Sigmoid colon (tissue), 6 donors: ENCODE measurements at regions not wholly inside any gene's neighbourhood (a gene's known extent, or its start where the extent isn't known, plus 50 kb on each side); places are given as distances from the start of the nearest gene placed in this dataset.

ENCODE experiments used
- DNase-seq: peaks from one replicate; pipeline ENCODE4 v3.0.0-alpha.2; 2019
- H3K27ac ChIP-seq, 4 donors: fragments of 200-600 bp; sonication (generic); one replicate each; pipeline ENCODE4 v1.5.1; 2016 to 2019; ENCODE audit warnings: mild to moderate bottlenecking in 1 of 4
- H3K27me3 ChIP-seq, 3 donors: fragments of 200-600 bp; sonication (generic); one replicate each; pipeline ENCODE4 v1.5.1; 2019; ENCODE audit warnings: mild to moderate bottlenecking in 1 of 3
- H3K36me3 ChIP-seq, 4 donors: fragments of 200-600 bp; sonication (generic); one replicate each; pipeline ENCODE4 v1.5.1; 2016 to 2019
- H3K4me1 ChIP-seq, 4 donors: fragments of 200-600 bp; sonication (generic); one replicate each; pipeline ENCODE4 v1.5.1; 2017 to 2019
- H3K4me3 ChIP-seq, 4 donors: fragments of 200-600 bp; sonication (generic); one replicate each; pipeline ENCODE4 v1.5.1; 2017 to 2019; ENCODE audit warnings: mild to moderate bottlenecking in 2 of 4, moderate library complexity in 1 of 4
- H3K9me3 ChIP-seq, 4 donors: fragments of 200-600 bp in 3 of 4; sonication (generic) in 3 of 4; one replicate each; pipeline versions ENCODE4 v1.5.1 to v1.6.1; 2013 to 2019
- CTCF ChIP-seq, 4 experiments: fragments of 450-650 bp in 3 of 4; fragments of 200-600 bp in 1 of 4; IDR thresholded peaks; one replicate each; pipeline ENCODE4 v1.5.1; 2016 to 2019; ENCODE audit warnings: antibody characterized with exemption in 4 of 4, mild to moderate bottlenecking in 3 of 4, moderate library complexity in 2 of 4
- EP300 ChIP-seq, 4 donors: sonication (generic); formaldehyde crosslinking; IDR thresholded peaks; one replicate each; pipeline ENCODE4 v1.6.1; 2017; ENCODE audit warnings: antibody characterized with exemption in 4 of 4
- POLR2A ChIP-seq, 2 donors: fragments of 450-650 bp; IDR thresholded peaks; one replicate each; pipeline ENCODE4 v1.6.1; 2016; ENCODE audit warnings: antibody characterized with exemption in 2 of 2, mild to moderate bottlenecking in 2 of 2, moderate library complexity in 2 of 2
- POLR2AphosphoS5 ChIP-seq, 4 donors: sonication (generic); formaldehyde crosslinking; IDR thresholded peaks; one replicate each; pipeline ENCODE4 v1.6.1; 2017; ENCODE audit warnings: antibody characterized with exemption in 4 of 4
- WGBS, 2 donors: extraction: QIAGEN DNeasy Blood & Tissue Kit; methylation state at CpG; one replicate each; pipeline ENCODE4 v1.1.7; 2013; 5-methylcytosine and 5-hydroxymethylcytosine counted together
- intact Hi-C: fragments of 100-400 bp; cut with DNase I; formaldehyde crosslinking; loops from one replicate; pipeline ENCODE4 v1.15.1; 2023
- donor health status: healthy with polysubstance abuse.
- donor health status: healthy.

GRCh38 chr2:129438501-129439057 is 540.9 kb upstream of the RAB6C start:
- peaks cover 0 to 5% (median 0%) of the 10 kb centered on the region in 4 donors for H3K4me1 ChIP-seq
- no peak overlapping the region for H3K4me3 ChIP-seq
- no peak for TF ChIP-seq CTCF (IDR thresholded peaks at IDR 0.05)
- no peak for TF ChIP-seq POLR2A (IDR thresholded peaks at IDR 0.05)
- TF ChIP-seq POLR2AphosphoS5 (IDR thresholded peaks at IDR 0.05) = no peak
- no peak for TF ChIP-seq EP300 (IDR thresholded peaks at IDR 0.05)
- intact Hi-C loops = no loop called here
- H3K27ac ChIP-seq = no peak overlapping the region
- DNase-seq = no peak
- H3K27me3 ChIP-seq = no peaks in the 10 kb centered on the region
- H3K9me3 ChIP-seq = no peaks in the 10 kb centered on the region
- WGBS, 2 donors = 85 to 88% methylated on average over 13 of the region's 13 CpGs
- H3K36me3 ChIP-seq = no peaks in the 10 kb centered on the region

GRCh38 chr2:129439406-129440302 is 539.8 kb upstream of the RAB6C start:
- Histone ChIP-seq H3K4me1 (peaks cover 0 to 5% (median 0%) of the 10 kb centered on the region in 4 donors), H3K9me3 (no peaks in the 10 kb centered on the region), H3K4me3 (no peak overlapping the region), H3K27ac (no peak overlapping the region), H3K36me3 (no peaks in the 10 kb centered on the region), H3K27me3 (no peaks in the 10 kb centered on the region)
- DNase-seq = no peak
- intact Hi-C loops = no loop called here
- TF ChIP-seq EP300 (IDR thresholded peaks at IDR 0.05) = no peak
- TF ChIP-seq POLR2A (IDR thresholded peaks at IDR 0.05) = no peak
- TF ChIP-seq POLR2AphosphoS5 (IDR thresholded peaks at IDR 0.05) = no peak
- no peak for TF ChIP-seq CTCF (IDR thresholded peaks at IDR 0.05)
- 75 to 81% methylated on average over 13 of the region's 13 CpGs for WGBS, 2 donors

GRCh38 chr2:129441610-129442009 is 537.9 kb upstream of the RAB6C start:
- H3K36me3 ChIP-seq = no peaks in the 10 kb centered on the region
- no peaks in the 10 kb centered on the region for H3K9me3 ChIP-seq
- peaks cover 0 to 5% (median 0%) of the 10 kb centered on the region in 4 donors for H3K4me1 ChIP-seq
- no peaks in the 10 kb centered on the region for H3K27me3 ChIP-seq
- no peak overlapping the region for H3K27ac ChIP-seq
- TF ChIP-seq CTCF (IDR thresholded peaks at IDR 0.05) (no peak), POLR2A (IDR thresholded peaks at IDR 0.05) (no peak), POLR2AphosphoS5 (IDR thresholded peaks at IDR 0.05) (no peak), EP300 (IDR thresholded peaks at IDR 0.05) (no peak)
- no peak for DNase-seq
- H3K4me3 ChIP-seq = no peak overlapping the region
- intact Hi-C loops = no loop called here

- no peaks in the 10 kb centered on the region for H3K27me3 ChIP-seq
- 60 to 75% methylated on average over 5 of the region's 5 CpGs for WGBS, 2 donors
- H3K4me1 ChIP-seq = no peaks in the 10 kb centered on the region
- no peak for TF ChIP-seq CTCF (IDR thresholded peaks at IDR 0.05)
- no peak for TF ChIP-seq POLR2AphosphoS5 (IDR thresholded peaks at IDR 0.05)
- TF ChIP-seq EP300 (IDR thresholded peaks at IDR 0.05) = no peak
- TF ChIP-seq POLR2A (IDR thresholded peaks at IDR 0.05) = no peak
- H3K4me3 ChIP-seq = no peak overlapping the region
- H3K36me3 ChIP-seq = no peaks in the 10 kb centered on the region
- no peaks in the 10 kb centered on the region for H3K9me3 ChIP-seq
- no peak for DNase-seq
- intact Hi-C loops = no loop called here
- no peak overlapping the region for H3K27ac ChIP-seq
These were observed 536.1 kb upstream of the RAB6C start for GRCh38 chr2:129443235-129443864.
